ENCODE measurements at regions not wholly inside any gene's neighbourhood (a gene's known extent, or its start where the extent isn't known, plus 50 kb on each side); places are given as distances from the start of the nearest gene placed in this dataset.

DNA sequence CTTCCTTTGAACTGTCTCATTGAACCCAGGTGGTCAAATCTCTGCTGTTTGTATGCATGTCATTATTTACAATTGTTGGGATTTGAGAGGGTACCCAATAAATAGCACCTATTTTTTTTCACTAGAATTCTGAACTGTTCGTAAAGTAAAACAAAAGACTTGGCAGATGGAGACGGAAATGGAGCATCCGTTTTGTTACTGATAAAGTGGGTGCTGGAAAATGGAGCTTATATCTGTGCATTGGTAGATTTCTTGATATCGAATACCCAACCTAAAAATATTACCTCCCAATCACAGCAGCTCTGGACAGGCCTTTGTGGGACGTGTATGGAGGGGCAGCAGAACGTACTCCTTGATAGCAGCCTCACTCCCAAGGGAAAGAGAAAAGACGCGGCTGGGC is 224.4 kb downstream of the C12orf75 start:
- Histone ChIP-seq H3K9me3 (ENCODE audit: control insufficient read depth, low read length) (no peaks in the 10 kb centered on the region), H3K27ac (peak overlapping the region; percentile 82)

DNA sequence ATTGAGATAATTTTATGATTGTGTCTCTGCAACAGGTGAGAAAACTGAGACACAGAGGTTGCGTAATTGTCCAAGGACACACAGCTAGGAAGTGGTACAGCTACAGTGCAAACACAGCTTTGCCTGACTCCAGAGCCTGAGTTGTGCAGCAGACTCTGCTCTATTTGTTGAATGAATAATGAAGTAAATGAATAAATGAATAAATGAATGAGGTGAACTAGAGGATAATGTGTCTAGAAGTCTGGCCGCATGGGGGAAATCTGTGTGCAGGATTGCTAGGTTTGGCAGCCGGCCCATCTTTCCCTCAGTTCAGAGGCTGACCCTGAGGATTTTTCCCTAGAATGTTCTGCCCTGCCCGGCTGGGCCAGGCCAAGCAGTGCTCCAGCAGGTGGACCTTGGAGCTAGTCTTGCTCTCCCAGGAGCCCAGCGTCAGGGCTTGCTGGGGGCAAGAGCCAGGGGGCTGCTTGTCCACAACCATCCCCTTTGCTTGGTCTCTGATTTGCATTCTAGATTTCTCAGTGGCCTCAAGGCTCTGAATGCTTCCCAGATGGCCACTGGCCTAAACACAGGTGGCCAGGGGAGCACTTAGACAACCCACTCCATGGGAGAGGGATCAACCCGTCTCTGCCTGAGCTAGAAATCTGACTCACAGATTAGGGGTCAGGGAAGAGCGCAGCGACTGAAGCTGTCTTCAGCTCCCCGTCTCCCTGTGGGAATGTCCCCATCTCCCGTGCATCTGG is 225.2 kb downstream of the C12orf75 start:
- Histone ChIP-seq H3K4me2 (ENCODE audit: low read length) (peak overlapping the region; percentile 31), H3K9ac (no peak overlapping the region), H3K4me3 (ENCODE audit: low read depth, low read length) (no peak overlapping the region), H3K27ac (no peak overlapping the region), H3K79me2 (no peaks in the 10 kb centered on the region), H2AFZ (no peak overlapping the region), H3K27me3 (ENCODE audit: control insufficient read depth, insufficient read depth, low read length) (no peaks in the 10 kb centered on the region), H3K4me1 (peaks cover 45% of the 10 kb centered on the region), H3K36me3 (ENCODE audit: control insufficient read depth, insufficient read depth, low read length) (no peaks in the 10 kb centered on the region), H3K9me3 (ENCODE audit: control insufficient read depth, low read length) (no peaks in the 10 kb centered on the region)
- TF ChIP-seq, protein P1, sequence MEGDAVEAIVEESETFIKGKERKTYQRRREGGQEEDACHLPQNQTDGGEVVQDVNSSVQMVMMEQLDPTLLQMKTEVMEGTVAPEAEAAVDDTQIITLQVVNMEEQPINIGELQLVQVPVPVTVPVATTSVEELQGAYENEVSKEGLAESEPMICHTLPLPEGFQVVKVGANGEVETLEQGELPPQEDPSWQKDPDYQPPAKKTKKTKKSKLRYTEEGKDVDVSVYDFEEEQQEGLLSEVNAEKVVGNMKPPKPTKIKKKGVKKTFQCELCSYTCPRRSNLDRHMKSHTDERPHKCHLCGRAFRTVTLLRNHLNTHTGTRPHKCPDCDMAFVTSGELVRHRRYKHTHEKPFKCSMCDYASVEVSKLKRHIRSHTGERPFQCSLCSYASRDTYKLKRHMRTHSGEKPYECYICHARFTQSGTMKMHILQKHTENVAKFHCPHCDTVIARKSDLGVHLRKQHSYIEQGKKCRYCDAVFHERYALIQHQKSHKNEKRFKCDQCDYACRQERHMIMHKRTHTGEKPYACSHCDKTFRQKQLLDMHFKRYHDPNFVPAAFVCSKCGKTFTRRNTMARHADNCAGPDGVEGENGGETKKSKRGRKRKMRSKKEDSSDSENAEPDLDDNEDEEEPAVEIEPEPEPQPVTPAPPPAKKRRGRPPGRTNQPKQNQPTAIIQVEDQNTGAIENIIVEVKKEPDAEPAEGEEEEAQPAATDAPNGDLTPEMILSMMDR (IDR thresholded peaks at IDR 0.05), result no peak

More for the DNA sequence above, 224.4 kb downstream of the C12orf75 start:
- Histone ChIP-seq H3K36me3 (ENCODE audit: control insufficient read depth, insufficient read depth, low read length) (no peaks in the 10 kb centered on the region), H3K4me1 (peaks cover 49% of the 10 kb centered on the region), H3K4me2 (ENCODE audit: low read length) (peak overlapping the region; percentile 42), H3K27me3 (ENCODE audit: control insufficient read depth, insufficient read depth, low read length) (no peaks in the 10 kb centered on the region), H2AFZ (peak overlapping the region; percentile 18), H3K9ac (no peak overlapping the region), H3K79me2 (no peaks in the 10 kb centered on the region), H3K4me3 (ENCODE audit: low read depth, low read length) (peak overlapping the region; percentile 19)
- TF ChIP-seq, protein P1 (IDR thresholded peaks at IDR 0.05), result no peak

DNA sequence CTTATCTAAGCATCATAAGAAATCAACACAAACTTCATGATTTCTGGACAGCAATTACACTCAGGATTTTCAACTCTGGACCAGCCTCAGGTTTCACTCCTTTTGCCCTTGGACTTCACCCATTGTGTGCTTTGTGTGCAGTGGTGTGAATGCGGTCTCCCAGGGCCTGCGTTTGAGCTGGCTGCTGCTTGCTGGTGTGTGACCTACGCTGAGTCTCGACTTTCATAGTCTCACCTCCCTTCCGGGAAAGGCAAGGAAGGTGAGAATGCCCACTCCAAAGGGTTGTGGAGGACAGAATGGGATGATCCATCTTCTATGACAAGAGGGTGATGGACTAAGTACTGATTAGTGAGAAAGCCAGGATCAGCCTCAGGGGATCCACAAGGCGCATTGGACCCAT is 228.8 kb downstream of the C12orf75 start:
- H3K79me2 ChIP-seq, result no peaks in the 10 kb centered on the region
- peaks cover 34% of the 10 kb centered on the region for H3K4me1 ChIP-seq
- H3K9me3 ChIP-seq (ENCODE audit: control insufficient read depth, low read length), result no peaks in the 10 kb centered on the region
- H3K4me2 ChIP-seq (ENCODE audit: low read length), result no peak overlapping the region
- H3K27ac ChIP-seq, result no peak overlapping the region
- H3K9ac ChIP-seq, result no peak overlapping the region
- H2AFZ ChIP-seq, result no peak overlapping the region
- no peaks in the 10 kb centered on the region for H3K36me3 ChIP-seq (ENCODE audit: control insufficient read depth, insufficient read depth, low read length)
- TF ChIP-seq, protein P1 (IDR thresholded peaks at IDR 0.05), result no peak
- H3K4me3 ChIP-seq (ENCODE audit: low read depth, low read length), result no peak overlapping the region
- no peaks in the 10 kb centered on the region for H3K27me3 ChIP-seq (ENCODE audit: control insufficient read depth, insufficient read depth, low read length)

DNA sequence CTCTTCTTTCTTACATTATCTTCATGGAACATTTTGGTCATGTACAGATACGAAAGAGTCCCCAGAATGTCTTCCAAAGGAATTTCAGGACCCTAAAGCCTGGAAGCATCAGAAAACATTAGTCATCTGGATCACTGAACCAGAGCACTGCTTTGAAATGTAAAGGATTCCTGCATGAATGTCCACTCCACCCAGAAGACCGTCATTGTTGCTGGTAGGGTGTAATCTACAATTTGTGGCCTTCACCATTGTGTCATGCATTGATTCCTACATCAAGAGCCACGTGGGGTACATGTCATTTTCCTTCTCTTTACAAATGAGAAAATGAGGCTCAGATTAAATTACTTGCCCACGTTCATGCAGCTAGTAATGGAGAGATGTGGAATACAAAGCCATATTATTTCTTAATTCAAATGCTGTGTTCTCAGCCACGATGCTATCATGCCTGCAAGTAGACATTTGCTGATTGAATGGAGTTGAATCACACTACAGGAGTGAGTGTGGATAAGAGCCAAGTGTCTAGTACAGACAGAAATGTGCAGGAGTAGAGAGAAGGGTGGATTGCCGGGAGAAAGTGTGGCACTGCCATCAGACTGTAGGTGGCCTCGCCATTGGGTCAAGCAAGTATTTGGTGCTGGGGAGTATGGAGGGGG is 231.2 kb downstream of the C12orf75 start:
- Histone ChIP-seq H3K36me3 (ENCODE audit: control insufficient read depth, insufficient read depth, low read length) (no peaks in the 10 kb centered on the region), H3K9me3 (ENCODE audit: control insufficient read depth, low read length) (no peaks in the 10 kb centered on the region), H3K4me2 (ENCODE audit: low read length) (no peak overlapping the region), H3K27ac (no peak overlapping the region), H3K4me3 (ENCODE audit: low read depth, low read length) (no peak overlapping the region), H3K79me2 (no peaks in the 10 kb centered on the region), H3K4me1 (peaks cover 18% of the 10 kb centered on the region), H3K27me3 (ENCODE audit: control insufficient read depth, insufficient read depth, low read length) (no peaks in the 10 kb centered on the region), H3K9ac (no peak overlapping the region), H2AFZ (peak overlapping the region; percentile 36)
- TF ChIP-seq, protein P1 (IDR thresholded peaks at IDR 0.05), result no peak
